ENCODE measurements at regions not wholly inside any gene's neighbourhood (a gene's known extent, or its start where the extent isn't known, plus 50 kb on each side); places are given as distances from the start of the nearest gene placed in this dataset.

GRCh38 chr10:131725581-131726069 lies 175.2 kb upstream of the PPP2R2D start:
- SMC1A ChIA-PET (ENCODE audit: uncharacterized antibody, unreplicated experiment), result no interaction called here
- POLR2A ChIA-PET, result no interaction called here
- Histone ChIP-seq H3K4me1 (ENCODE audit: control insufficient read depth, insufficient read depth, low read length) (no peaks in the 10 kb centered on the region), H3K4me3 (no peak overlapping the region), H3K9me3 (replicated peaks; ENCODE audit: control insufficient read depth, insufficient read depth, low read length) (no peaks in the 10 kb centered on the region), H3K27ac (ENCODE audit: control insufficient read depth, insufficient read depth) (no peak overlapping the region), H3K9ac (ENCODE audit: control insufficient read depth, insufficient read depth, low read length) (no peak overlapping the region), H3K27me3 (replicated peaks in 1 of 2; ENCODE audit: control insufficient read depth in 2 of 2, insufficient read depth in 2 of 2, low read length in 1 of 2) (no peaks in the 10 kb centered on the region), H3K79me2 (ENCODE audit: control insufficient read depth, insufficient read depth, low read length) (no peaks in the 10 kb centered on the region), H4K20me1 (ENCODE audit: control insufficient read depth, insufficient read depth) (no peaks in the 10 kb centered on the region), H3K4me2 (ENCODE audit: control insufficient read depth, insufficient read depth) (no peak overlapping the region), H2AFZ (ENCODE audit: control insufficient read depth, low read depth, low read length) (no peak overlapping the region), H3K36me3 (ENCODE audit: control insufficient read depth in 2 of 2, insufficient read depth in 2 of 2, low read length in 1 of 2) (no peaks in the 10 kb centered on the region; a peak in 1 of 4 replicates)
- BruUV-seq (replicated peaks), result no TSS peak
- in situ Hi-C loops (cut with MboI), result no loop called here
- RAD21 ChIA-PET (ENCODE audit: unreplicated experiment), result no interaction called here
- CTCF ChIA-PET, result no interaction called here
- DNase-seq (ENCODE audit: low read depth, low spot score) (no peak), ATAC-seq (no peak), FAIRE-seq (no peak)
- 58% methylated on average over 17 of the region's 17 CpGs for WGBS (ENCODE audit: insufficient coverage, insufficient replicate concordance, low lambda C conversion rate, missing lambda C conversion rate)
- intact Hi-C loops (cut with micrococcal nuclease; ENCODE audit: unreplicated experiment), result no loop called here
- TF ChIP-seq, protein P1, sequence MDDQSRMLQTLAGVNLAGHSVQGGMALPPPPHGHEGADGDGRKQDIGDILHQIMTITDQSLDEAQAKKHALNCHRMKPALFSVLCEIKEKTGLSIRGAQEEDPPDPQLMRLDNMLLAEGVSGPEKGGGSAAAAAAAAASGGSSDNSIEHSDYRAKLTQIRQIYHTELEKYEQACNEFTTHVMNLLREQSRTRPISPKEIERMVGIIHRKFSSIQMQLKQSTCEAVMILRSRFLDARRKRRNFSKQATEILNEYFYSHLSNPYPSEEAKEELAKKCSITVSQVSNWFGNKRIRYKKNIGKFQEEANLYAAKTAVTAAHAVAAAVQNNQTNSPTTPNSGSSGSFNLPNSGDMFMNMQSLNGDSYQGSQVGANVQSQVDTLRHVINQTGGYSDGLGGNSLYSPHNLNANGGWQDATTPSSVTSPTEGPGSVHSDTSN (IDR thresholded peaks at IDR 0.05; ENCODE audit: insufficient replicate concordance, low read depth, low read length), result no peak
- TF ChIP-seq BCL11A (IDR thresholded peaks at IDR 0.05; ENCODE audit: low read depth, low read length) (no peak), ZNF384 (IDR thresholded peaks at IDR 0.05; ENCODE audit: borderline replicate concordance, low read depth, low read length) (no peak), HDAC6 (IDR thresholded peaks at IDR 0.05; ENCODE audit: unreplicated experiment) (no peak), CBFB (IDR thresholded peaks at IDR 0.05; ENCODE audit: low read depth) (no peak), MYC (IDR thresholded peaks at IDR 0.05; ENCODE audit: insufficient read depth, insufficient read length, insufficient replicate concordance, low read length, severe bottlenecking) (no peak), FOXM1 (IDR thresholded peaks at IDR 0.05; ENCODE audit: low read depth, low read length) (no peak), ZNF622 (IDR thresholded peaks at IDR 0.05) (no peak), MTA2 (IDR thresholded peaks at IDR 0.05; ENCODE audit: low read depth) (no peak), CBX3 (IDR thresholded peaks at IDR 0.05; ENCODE audit: borderline replicate concordance, low read depth) (no peak), CHD4 (IDR thresholded peaks at IDR 0.05) (no peak), MTA3 (IDR thresholded peaks at IDR 0.05; ENCODE audit: borderline replicate concordance, low read length) (no peak), LARP7 (IDR thresholded peaks at IDR 0.05) (no peak), HCFC1 (IDR thresholded peaks at IDR 0.05; ENCODE audit: low read length) (no peak), IRF5 (IDR thresholded peaks at IDR 0.05; ENCODE audit: borderline replicate concordance) (no peak)
- TF ChIP-seq, protein P2, sequence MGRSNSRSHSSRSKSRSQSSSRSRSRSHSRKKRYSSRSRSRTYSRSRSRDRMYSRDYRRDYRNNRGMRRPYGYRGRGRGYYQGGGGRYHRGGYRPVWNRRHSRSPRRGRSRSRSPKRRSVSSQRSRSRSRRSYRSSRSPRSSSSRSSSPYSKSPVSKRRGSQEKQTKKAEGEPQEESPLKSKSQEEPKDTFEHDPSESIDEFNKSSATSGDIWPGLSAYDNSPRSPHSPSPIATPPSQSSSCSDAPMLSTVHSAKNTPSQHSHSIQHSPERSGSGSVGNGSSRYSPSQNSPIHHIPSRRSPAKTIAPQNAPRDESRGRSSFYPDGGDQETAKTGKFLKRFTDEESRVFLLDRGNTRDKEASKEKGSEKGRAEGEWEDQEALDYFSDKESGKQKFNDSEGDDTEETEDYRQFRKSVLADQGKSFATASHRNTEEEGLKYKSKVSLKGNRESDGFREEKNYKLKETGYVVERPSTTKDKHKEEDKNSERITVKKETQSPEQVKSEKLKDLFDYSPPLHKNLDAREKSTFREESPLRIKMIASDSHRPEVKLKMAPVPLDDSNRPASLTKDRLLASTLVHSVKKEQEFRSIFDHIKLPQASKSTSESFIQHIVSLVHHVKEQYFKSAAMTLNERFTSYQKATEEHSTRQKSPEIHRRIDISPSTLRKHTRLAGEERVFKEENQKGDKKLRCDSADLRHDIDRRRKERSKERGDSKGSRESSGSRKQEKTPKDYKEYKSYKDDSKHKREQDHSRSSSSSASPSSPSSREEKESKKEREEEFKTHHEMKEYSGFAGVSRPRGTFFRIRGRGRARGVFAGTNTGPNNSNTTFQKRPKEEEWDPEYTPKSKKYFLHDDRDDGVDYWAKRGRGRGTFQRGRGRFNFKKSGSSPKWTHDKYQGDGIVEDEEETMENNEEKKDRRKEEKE (IDR thresholded peaks at IDR 0.05), result no peak
